ENCODE measurements at regions not wholly inside any gene's neighbourhood (a gene's known extent, or its start where the extent isn't known, plus 50 kb on each side); places are given as distances from the start of the nearest gene placed in this dataset.

GRCh38 chr1:87763483-87763882 is 434.8 kb downstream of the LMO4 start:
- no peaks in the 10 kb centered on the region for H3K27me3 ChIP-seq (ENCODE audit: low read depth)
- DNase-seq (no peak), ATAC-seq (no peak)
- H3K4me3 ChIP-seq: no peak overlapping the region
- H3K4me1 ChIP-seq: no peaks in the 10 kb centered on the region
- H3K27ac ChIP-seq: no peak overlapping the region
- no peaks in the 10 kb centered on the region for H3K9me3 ChIP-seq
- TF ChIP-seq CTCF (IDR thresholded peaks at IDR 0.05): no peak
- intact Hi-C loops (cut with DNase I): no loop called here
- no peaks in the 10 kb centered on the region for H3K36me3 ChIP-seq

- DNase-seq (no peak), ATAC-seq (no peak)
- H3K4me3 ChIP-seq: no peak overlapping the region
- no peaks in the 10 kb centered on the region for H3K27me3 ChIP-seq (ENCODE audit: low read depth)
- H3K36me3 ChIP-seq: no peaks in the 10 kb centered on the region
- H3K9me3 ChIP-seq: no peaks in the 10 kb centered on the region
- H3K4me1 ChIP-seq: no peaks in the 10 kb centered on the region
- intact Hi-C loops (cut with DNase I): no loop called here
- H3K27ac ChIP-seq: no peak overlapping the region
- TF ChIP-seq CTCF (IDR thresholded peaks at IDR 0.05): no peak
Measured at GRCh38 chr1:87765057-87765680, 436.5 kb downstream of the LMO4 start.

- TF ChIP-seq CTCF (IDR thresholded peaks at IDR 0.05): no peak
- no peak for DNase-seq
- Histone ChIP-seq H3K36me3 (no peaks in the 10 kb centered on the region), H3K4me3 (no peak overlapping the region), H3K27ac (no peak overlapping the region), H3K9me3 (no peaks in the 10 kb centered on the region), H3K4me1 (no peaks in the 10 kb centered on the region), H3K27me3 (ENCODE audit: low read depth) (no peaks in the 10 kb centered on the region)
- ATAC-seq: no peak
- intact Hi-C loops (cut with DNase I): no loop called here
Measured at GRCh38 chr1:87765681-87766070, 437.0 kb downstream of the LMO4 start.

- TF ChIP-seq CTCF (IDR thresholded peaks at IDR 0.05): no peak
- Histone ChIP-seq H3K4me3 (no peak overlapping the region), H3K27me3 (ENCODE audit: low read depth) (no peaks in the 10 kb centered on the region), H3K27ac (no peak overlapping the region), H3K36me3 (no peaks in the 10 kb centered on the region), H3K4me1 (no peaks in the 10 kb centered on the region), H3K9me3 (no peaks in the 10 kb centered on the region)
- intact Hi-C loops (cut with DNase I): no loop called here
- no peak for DNase-seq
- ATAC-seq: no peak
Measured at GRCh38 chr1:87766737-87767136, 438.1 kb downstream of the LMO4 start.

GRCh38 chr1:87778896-87779295 is 450.2 kb downstream of the LMO4 start:
- no peaks in the 10 kb centered on the region for H3K36me3 ChIP-seq
- TF ChIP-seq CTCF (IDR thresholded peaks at IDR 0.05): no peak
- no peak for DNase-seq
- H3K4me1 ChIP-seq: no peaks in the 10 kb centered on the region
- no peak for ATAC-seq
- no peaks in the 10 kb centered on the region for H3K27me3 ChIP-seq (ENCODE audit: low read depth)
- intact Hi-C loops (cut with DNase I): no loop called here
- H3K4me3 ChIP-seq: no peak overlapping the region
- H3K9me3 ChIP-seq: no peaks in the 10 kb centered on the region
- no peak overlapping the region for H3K27ac ChIP-seq

DNA sequence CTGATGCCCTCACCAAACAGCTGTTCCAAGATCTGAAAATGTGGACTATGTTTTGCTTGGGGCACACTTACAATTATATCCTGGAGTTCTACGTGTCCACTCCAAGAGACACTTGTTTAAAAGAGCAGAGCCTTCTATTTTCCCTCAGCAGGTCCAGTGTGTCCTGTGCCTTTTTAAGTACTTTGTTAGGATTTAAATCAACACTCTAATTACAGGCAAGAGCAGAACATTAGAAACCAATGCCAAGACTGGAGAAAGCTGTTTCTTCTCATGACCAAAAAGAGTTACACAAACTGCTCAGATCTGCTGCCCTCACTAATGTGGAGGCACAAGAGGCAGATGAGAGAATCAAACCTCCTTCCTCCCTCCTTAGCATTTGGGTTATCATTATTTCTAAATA is 452.9 kb downstream of the LMO4 start:
- H3K27me3 ChIP-seq (ENCODE audit: low read depth): no peaks in the 10 kb centered on the region
- H3K9me3 ChIP-seq: no peaks in the 10 kb centered on the region
- no peaks in the 10 kb centered on the region for H3K4me1 ChIP-seq
- no peak overlapping the region for H3K27ac ChIP-seq
- TF ChIP-seq CTCF (IDR thresholded peaks at IDR 0.05): no peak
- no peak overlapping the region for H3K4me3 ChIP-seq
- intact Hi-C loops (cut with DNase I): no loop called here
- no peaks in the 10 kb centered on the region for H3K36me3 ChIP-seq
- DNase-seq: no peak
- no peak for ATAC-seq
